SHP77 (cell line): ENCODE measurements at regions not wholly inside any gene's neighbourhood (a gene's known extent, or its start where the extent isn't known, plus 50 kb on each side); places are given as distances from the start of the nearest gene placed in this dataset.

ENCODE experiments used
- DNase-seq, 2 experiments: peaks; one replicate each; lab custom pipeline; 2025; lab: John Stamatoyannopoulos, UW

GRCh38 chr13:81781471-81781870 is 1440.5 kb upstream of the SPRY2 start:
- DNase-seq, result no peak

DNA sequence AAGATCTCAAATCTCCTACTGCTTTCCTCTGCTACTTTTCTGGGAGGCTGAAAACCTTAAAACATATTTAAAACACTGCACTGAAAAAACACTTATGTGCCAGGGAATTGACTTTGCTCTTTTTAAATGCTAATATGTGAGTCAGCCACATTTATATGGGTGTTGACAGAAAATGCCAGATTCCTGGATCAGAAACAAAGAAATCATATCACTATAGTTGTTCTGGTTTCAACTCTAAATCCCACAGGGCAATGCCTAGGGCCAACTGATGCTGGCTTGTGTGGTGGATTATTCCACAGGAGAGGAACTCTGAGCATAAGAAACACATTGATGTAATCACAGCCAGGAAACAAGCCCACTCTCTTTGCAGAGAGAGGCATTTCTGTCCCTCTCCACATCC is 1439.0 kb upstream of the SPRY2 start:
- DNase-seq, result no peak

GRCh38 chr13:81778350-81778749 is 1437.4 kb upstream of the SPRY2 start:
- no peak for DNase-seq

- no peak for DNase-seq
These were observed 1432.3 kb upstream of the SPRY2 start for GRCh38 chr13:81773263-81773662.

DNA sequence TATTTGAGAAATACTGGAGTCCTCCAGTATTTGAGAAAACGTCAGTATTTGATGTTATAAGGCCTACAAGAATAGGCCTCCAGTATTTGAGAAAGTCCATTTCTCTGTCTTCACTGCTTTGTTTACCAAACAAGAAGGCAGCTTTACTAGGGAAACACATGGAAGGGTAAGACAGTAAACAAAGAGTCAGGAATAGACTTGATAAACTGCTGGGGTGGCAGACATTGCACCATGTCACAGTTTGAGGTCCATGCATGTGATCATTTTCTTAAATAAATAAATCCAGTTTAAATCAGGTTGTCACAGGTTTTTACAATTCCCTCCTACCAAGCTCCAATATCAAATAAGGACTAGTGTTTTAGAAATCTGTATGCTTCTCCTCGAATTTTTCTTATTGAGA is 1431.0 kb upstream of the SPRY2 start:
- no peak for DNase-seq

- no peak for DNase-seq
These were observed 1430.1 kb upstream of the SPRY2 start for GRCh38 chr13:81770868-81771505.

DNA sequence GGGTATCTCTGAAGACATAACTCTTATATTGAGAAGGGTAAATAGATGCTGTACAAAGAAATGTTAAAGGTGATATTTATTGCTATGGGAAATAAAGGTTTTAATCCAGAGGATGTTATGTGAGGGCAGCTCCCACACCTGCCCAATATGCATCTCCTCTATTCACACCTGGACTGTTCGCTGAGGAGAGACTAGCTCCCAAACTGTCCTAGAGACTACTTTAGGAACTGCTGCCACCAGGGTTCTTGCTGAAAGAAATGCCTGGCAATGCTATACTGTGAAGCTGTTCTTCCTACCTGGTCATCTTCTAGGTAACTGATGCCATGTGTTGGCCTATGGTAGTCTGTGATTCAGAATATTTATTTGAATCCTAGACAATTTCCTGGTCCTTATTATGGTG is 1421.5 kb upstream of the SPRY2 start:
- DNase-seq, result no peak

- no peak for DNase-seq
These were observed 1419.4 kb upstream of the SPRY2 start for GRCh38 chr13:81760316-81760715.

DNA sequence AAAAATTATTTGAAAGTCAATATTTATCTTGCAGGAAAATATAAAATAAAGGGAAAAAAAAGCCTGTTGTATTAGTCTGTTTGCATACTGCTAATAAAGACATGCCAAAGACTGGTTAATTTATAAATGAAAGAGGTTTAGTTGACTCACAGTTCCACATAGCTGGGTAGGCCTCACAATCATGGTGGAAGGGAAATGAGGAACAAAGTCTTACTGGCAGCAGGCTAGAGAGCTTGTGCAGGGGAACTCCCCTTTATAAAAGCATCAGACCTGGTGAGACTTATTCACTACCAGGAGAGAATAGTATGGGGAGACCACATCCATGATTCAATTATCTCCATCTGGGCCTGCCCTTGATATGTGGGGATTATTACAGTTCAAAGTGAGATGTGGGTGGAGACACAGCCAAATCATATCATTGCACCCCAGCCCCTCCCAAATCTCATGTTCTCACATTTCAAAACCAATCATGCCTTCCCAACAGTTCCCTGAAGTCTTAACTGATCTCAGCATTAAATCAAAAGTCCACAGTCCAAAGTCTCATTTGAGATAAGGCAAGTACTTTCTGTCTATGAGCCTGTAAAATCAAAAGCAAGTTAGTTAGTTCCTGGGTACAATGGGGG is 1416.5 kb upstream of the SPRY2 start:
- no peak for DNase-seq

DNA sequence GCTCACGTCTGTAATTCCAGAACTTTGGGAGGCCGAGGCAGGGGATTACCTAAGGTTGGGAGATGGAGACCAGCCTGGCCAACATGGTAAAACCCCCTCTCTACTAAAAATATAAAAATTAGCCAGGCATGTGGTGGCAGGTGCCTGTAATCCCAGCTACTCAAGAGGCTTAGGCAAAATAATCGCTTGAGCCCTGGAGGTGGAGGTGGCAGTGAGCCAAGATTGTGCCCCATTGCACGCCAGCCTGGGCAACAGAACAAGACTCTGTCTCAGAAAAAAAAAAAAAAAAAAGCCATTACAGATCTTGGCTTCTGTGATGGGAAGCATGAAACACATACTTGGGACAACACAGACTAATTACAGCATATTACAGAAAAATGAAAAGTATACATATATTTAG is 1404.5 kb upstream of the SPRY2 start:
- DNase-seq, result peak; percentile 8 to 13

DNA sequence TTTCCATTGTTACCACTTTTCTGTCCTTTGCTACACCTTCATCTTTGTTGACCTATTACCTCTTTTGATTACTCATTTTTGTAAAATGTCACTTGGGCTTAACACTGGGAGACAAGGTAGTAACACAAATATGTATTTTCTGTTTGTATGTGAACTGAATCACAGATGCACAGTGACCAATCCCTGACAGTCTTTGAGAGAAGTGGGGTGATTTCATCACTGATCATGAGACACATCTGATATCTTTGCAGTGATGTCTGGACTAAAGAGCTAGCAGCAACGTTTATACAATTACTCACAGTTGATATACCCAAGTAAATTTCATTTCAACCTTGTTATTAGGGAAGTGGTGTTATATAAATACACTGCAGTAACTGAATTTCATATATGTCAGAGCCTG is 1397.4 kb upstream of the SPRY2 start:
- no peak for DNase-seq

GRCh38 chr13:81726037-81726726 is 1385.3 kb upstream of the SPRY2 start:
- DNase-seq, result no peak

DNA sequence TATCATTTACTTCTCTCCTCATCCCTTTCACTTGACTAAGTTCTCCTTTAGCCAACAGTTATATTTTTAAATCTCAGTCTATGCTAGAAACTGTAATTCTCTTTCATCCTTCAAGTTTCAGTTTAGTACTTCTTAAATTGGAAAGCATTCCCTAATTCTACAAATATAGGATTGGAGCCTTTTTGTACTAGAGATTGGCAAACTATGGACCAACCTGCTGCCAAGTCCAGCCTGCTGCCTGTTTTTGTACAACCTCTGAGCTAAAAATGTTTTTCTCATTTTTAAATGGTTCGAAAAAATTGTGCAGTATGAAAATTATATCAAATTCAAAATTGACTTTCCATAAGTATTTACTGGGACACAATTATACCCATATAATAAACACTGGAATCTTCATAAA is 1381.5 kb upstream of the SPRY2 start:
- no peak for DNase-seq

- DNase-seq, result no peak
These were observed 1380.5 kb upstream of the SPRY2 start for GRCh38 chr13:81721400-81721799.

DNA sequence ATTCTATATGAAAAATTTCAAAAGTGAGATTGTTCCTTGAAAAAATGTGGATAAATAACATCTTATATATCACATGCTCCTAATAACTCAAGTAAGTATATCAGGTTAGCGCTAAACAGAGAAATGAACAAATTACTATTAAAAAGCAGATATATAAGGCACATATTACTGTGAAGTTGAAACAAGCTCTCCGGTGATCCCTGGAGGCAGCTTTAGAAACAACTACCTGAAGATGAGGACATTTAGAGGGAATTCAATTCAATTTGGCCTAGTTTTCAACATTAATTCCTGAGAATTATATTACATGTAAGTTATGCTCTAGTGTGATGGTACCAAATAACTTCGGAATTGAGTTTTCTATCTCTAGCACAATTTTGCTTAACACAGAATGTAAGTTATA is 1373.6 kb upstream of the SPRY2 start:
- no peak for DNase-seq

- DNase-seq, result no peak
These were observed 1372.3 kb upstream of the SPRY2 start for GRCh38 chr13:81713201-81713600.

DNA sequence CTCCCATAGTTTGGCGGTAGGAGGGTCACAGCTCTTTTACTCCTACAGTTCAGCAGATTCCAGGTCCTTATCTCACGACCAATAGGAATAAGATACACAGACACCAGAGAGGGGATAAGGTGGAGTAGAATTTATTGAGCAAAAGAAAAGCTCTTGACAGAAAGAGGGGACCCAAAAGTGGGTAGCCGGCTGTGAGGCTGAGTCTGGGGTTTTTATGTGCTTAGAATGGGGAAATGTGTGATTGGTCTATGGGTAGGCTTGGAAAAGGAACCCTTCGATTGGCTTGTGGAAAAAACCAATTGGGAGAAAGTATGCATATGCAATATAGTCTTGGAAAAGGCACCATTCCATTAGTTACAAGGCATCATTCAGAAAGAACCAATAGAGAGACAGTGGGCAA is 1356.9 kb upstream of the SPRY2 start:
- no peak for DNase-seq

DNA sequence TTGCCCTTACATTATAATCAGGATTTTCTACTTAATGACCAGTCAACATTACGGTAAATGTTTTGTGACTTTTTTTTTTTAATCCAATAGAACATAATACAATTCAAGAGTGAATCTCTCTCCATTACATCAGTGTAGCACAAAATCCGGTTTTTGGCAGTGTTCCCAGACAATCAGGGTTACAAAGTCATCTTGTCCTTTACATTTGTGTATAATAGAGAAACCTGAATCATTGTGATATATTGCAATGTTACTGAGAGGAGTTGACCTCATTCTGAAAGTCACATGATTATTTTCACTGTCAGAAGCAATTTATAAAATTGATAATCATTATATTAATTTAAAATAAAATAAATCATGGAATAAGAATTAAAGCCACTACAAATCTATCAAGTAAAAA is 1346.0 kb upstream of the SPRY2 start:
- DNase-seq, result peak; percentile 59 to 69

DNA sequence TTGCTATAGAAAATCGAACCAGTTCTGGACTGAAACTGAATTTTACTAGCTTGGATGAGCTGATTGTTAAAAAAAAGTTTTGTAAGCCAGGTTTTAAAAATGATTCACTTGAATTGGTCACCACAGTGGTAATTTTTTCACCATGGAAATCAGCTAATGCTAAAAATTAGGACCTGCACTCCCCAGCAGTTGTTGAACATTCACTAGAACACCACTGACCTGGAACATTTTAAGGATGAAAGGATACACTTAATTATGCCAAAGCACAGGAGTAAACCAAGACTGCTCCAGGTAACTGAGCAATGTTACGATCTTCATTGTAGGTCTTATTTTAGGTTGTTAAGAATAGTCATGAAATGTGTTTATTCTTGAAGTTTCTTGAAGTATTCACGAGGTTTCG is 1342.6 kb upstream of the SPRY2 start:
- DNase-seq, result no peak

DNA sequence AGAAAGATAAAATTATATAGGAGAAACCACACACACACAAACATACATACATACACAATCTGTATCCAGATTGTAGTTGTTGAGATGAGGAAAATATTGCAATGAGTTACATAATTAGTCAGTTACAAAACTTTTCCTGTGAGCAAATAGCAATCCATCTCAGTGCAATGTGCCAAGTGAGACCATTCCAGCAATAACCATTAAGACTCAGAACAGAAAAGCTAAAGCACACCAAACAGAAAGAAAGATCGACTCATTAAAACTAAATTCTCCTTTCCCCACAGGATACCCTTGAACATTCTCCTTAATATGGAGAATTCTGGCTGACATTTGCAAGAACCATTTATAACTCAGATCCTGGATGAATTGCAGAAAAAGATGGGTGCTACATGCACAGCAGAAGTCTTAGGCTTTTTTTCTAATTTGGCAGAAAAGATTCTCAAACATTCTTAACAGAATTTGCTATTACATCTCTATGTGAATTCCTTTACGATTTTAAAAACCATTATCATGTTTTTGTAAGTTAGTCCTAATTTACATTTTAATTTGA is 1341.2 kb upstream of the SPRY2 start:
- no peak for DNase-seq

DNA sequence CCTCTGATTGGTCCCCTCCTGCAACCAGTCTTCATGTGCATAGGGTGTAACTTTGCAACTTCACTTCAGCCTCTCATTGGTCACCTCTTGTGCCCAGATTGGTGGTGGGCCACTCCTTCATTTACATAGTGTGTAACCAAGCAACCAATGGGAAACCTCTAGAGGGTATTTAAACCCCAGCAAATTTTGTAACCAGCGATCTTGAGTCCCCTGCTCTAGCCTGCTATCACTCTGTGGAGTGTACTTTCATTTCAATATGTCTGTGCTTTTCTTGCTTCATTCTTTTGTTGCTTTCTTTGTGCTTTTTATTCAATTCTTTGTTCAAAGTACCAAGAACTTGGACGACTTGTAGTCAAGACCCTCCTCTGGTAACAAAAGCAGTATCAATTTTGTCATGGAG is 1336.9 kb upstream of the SPRY2 start:
- no peak for DNase-seq

DNA sequence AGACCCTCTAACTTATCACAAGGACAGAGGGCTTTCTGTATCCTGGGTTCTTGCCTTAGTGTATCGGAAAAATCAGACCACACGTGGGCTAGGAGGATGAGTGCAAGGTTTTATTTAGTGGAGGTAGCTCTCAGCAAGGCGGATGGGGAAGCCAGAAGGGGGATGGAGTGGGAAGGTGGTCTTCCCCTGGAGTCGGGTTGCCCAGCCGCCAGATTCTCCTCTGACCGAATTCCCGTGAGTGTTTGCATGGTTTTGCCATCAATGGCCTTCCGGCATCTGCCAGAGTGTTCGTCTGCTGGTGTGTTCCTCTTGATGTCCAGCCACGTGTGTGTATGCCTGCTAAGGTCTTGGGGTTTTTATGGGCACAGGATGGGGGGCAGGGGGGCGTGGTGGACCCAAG is 1335.1 kb upstream of the SPRY2 start:
- no peak for DNase-seq

DNA sequence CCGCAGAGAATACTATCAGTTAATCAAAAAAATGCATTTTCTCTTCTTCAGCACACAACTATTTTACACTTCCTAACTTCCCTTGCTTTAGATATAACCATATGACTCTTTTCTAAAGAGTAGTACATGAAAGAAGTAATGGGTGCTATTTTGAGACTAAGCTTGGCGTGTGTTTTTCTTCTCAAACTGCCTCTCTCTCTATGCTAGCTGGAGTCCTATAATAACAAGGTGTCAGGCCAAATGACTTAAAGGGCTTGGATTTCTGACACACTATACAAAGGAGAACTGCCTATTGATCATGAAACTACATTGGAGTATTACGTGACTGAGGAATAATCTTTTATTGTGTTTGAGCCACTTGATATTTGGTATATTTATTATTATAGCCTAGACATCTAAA is 1330.1 kb upstream of the SPRY2 start:
- no peak for DNase-seq
